ENCODE measurements at regions not wholly inside any gene's neighbourhood (a gene's known extent, or its start where the extent isn't known, plus 50 kb on each side); places are given as distances from the start of the nearest gene placed in this dataset.

DNA sequence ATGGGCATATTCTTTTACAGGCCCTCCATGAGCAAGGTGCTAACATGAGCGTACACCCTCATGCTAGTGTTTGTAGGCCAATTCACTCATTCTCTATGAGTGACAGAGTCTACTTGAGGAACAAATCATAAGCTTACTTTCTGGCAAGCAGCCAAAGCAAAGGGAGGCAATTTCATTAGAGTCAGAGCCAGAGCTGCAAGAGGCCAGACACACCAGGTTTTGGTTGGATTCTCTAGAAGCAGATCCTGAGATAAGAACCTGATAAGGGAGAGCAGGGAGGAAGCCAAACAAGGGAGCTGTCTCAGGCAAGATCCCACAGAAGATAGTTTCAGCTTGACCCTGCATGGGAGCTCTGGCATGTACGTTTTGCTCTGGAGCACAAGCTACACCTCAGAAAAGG is 214.1 kb upstream of the CTNNB1 start:
- WGBS, 2 donors = 93 to 100% methylated on average over 2 of the region's 2 CpGs
- intact Hi-C loops (cut with DNase I) = no loop called here
- no peak for TF ChIP-seq POLR2A (IDR thresholded peaks at IDR 0.05)
- TF ChIP-seq, protein P1, sequence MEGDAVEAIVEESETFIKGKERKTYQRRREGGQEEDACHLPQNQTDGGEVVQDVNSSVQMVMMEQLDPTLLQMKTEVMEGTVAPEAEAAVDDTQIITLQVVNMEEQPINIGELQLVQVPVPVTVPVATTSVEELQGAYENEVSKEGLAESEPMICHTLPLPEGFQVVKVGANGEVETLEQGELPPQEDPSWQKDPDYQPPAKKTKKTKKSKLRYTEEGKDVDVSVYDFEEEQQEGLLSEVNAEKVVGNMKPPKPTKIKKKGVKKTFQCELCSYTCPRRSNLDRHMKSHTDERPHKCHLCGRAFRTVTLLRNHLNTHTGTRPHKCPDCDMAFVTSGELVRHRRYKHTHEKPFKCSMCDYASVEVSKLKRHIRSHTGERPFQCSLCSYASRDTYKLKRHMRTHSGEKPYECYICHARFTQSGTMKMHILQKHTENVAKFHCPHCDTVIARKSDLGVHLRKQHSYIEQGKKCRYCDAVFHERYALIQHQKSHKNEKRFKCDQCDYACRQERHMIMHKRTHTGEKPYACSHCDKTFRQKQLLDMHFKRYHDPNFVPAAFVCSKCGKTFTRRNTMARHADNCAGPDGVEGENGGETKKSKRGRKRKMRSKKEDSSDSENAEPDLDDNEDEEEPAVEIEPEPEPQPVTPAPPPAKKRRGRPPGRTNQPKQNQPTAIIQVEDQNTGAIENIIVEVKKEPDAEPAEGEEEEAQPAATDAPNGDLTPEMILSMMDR (IDR thresholded peaks at IDR 0.05) = no peak
- Histone ChIP-seq H3K36me3 (no peaks in the 10 kb centered on the region), H3K9me3 (no peaks in the 10 kb centered on the region), H3K27ac (no peak overlapping the region), H3K4me3 (replicated peaks in 1 of 3) (no peak overlapping the region), H3K4me1 (no peaks in the 10 kb centered on the region), H3K27me3 (no peaks in the 10 kb centered on the region)
- DNase-seq = no peak

DNA sequence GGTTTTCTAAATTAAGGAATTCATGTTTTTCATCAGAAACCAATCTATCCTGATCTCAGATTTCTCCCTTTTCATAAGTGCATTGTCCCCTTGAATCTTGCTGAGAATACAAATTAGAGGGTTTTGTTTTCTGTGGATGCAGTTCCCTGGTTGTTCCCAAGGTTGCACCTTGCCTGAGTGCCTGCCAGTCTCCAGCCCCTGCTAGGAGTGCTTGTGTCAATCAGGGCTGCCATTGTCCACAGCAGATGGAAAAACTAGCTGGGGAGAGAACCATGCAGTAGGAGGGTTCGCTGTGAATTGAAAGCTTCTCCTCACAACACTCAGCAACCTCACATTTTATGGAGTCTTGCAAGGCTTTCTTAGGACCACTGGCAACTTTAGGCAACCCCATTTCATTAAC is 210.8 kb upstream of the CTNNB1 start:
- H3K27me3 ChIP-seq = no peaks in the 10 kb centered on the region
- no peaks in the 10 kb centered on the region for H3K36me3 ChIP-seq
- intact Hi-C loops (cut with DNase I) = no loop called here
- H3K27ac ChIP-seq = no peak overlapping the region
- 100% methylated on average over 1 of the region's 1 CpG for WGBS, 2 donors
- no peaks in the 10 kb centered on the region for H3K4me1 ChIP-seq
- H3K9me3 ChIP-seq = no peaks in the 10 kb centered on the region
- TF ChIP-seq, protein P1 (IDR thresholded peaks at IDR 0.05) = no peak
- TF ChIP-seq POLR2A (IDR thresholded peaks at IDR 0.05) = no peak
- no peak overlapping the region for H3K4me3 ChIP-seq (replicated peaks in 1 of 3)
- DNase-seq = no peak

DNA sequence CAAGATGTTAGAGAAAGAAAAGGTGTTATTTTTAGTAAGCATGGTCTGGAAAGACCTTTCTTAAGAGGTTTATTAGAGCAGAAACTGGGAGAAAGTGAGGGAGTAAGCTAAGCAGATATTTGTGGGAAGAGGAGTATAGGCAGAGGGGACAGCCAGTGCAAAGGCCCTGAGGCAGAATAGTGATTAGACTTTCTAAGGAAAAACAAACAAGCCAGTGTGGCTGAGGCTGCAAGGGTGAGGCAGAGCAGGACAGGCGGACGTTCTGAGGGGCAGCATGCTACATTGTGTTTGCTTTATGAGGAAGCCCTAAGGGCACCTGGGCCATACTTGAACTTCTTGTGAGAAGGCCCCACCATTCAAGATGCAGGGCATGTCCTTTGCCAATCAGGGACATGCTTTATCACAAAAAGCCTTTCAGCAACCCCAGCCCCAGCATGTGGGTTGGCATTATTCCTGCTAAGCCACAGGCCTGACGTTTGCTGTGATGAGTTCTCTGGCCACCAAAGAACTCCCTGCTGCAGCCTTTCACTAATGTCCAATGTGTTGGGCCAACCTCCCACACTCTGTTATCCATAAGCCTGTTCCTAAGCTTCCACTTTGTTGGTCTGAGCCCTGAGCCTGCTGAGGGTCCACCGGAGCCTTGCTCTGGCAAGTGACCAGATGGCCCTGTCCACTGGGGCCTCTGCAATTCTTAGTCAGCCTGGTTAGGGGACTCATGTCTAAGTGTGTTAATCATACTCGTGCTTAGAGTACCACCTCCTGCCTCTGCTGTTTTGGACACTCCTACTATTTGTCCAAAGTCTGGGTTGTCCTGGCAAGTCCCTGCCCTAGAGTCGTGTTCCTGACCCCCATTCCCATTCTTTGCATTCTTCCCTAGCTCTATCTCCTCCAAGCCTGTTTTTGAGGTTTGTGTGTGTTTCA is 209.9 kb upstream of the CTNNB1 start:
- Histone ChIP-seq H3K9me3 (no peaks in the 10 kb centered on the region), H3K36me3 (no peaks in the 10 kb centered on the region), H3K27me3 (no peaks in the 10 kb centered on the region), H3K4me3 (replicated peaks in 1 of 3) (no peak overlapping the region), H3K27ac (no peak overlapping the region), H3K4me1 (no peaks in the 10 kb centered on the region)
- WGBS, 2 donors = 77 to 80% methylated on average over 6 of the region's 6 CpGs
- no peak for TF ChIP-seq POLR2A (IDR thresholded peaks at IDR 0.05)
- TF ChIP-seq, protein P1 (IDR thresholded peaks at IDR 0.05) = no peak
- no peak for DNase-seq
- intact Hi-C loops (cut with DNase I) = no loop called here

DNA sequence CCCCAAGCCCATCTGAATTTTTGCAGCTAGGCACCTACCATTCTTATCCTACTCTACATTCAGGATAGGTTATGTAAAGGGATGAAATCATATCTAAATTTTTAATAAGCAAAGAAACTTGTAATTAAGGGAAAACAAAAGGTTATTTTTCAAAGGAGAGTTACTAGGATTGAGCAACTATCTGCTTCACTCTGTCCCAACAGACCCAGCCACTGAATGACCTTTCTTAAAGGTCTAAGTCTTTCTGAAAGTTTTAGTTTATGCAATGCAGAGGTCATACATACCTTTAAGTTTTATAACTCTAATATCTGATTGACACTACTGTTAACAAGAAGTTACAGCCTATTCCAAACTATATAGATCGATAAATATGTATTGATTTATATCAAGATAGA is 209.2 kb upstream of the CTNNB1 start:
- intact Hi-C loops (cut with DNase I) = no loop called here
- no peaks in the 10 kb centered on the region for H3K4me1 ChIP-seq
- H3K27me3 ChIP-seq = no peaks in the 10 kb centered on the region
- H3K36me3 ChIP-seq = no peaks in the 10 kb centered on the region
- no peak overlapping the region for H3K27ac ChIP-seq
- no peak for DNase-seq
- 96 to 100% methylated on average over 1 of the region's 1 CpG for WGBS, 2 donors
- no peaks in the 10 kb centered on the region for H3K9me3 ChIP-seq
- no peak overlapping the region for H3K4me3 ChIP-seq (replicated peaks in 1 of 3)
- TF ChIP-seq, protein P1 (IDR thresholded peaks at IDR 0.05) = no peak
- TF ChIP-seq POLR2A (IDR thresholded peaks at IDR 0.05) = no peak

DNA sequence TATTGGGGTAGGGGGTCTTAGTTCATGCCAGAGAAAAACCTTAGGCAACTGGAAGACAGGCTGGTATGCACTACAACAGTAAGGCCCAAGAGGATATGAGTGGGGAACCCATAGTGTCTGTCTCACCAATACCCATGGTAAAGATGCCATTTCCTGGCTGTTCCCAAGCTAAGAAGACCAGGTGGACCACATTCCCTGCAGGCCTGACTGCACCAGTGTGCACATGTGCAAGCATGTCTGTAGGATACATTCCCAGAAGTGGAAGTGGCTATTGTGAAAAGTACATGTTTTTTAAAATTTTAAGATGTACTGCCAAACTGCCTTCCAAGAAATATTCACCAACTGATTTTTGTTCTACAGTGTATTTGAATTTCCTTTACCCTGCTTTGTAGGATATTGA is 207.3 kb upstream of the CTNNB1 start:
- Histone ChIP-seq H3K27me3 (no peaks in the 10 kb centered on the region), H3K4me3 (replicated peaks in 1 of 3) (no peak overlapping the region), H3K36me3 (no peaks in the 10 kb centered on the region), H3K27ac (no peak overlapping the region), H3K4me1 (no peaks in the 10 kb centered on the region), H3K9me3 (no peaks in the 10 kb centered on the region)
- no peak for DNase-seq
- TF ChIP-seq, protein P1 (IDR thresholded peaks at IDR 0.05) = no peak
- TF ChIP-seq POLR2A (IDR thresholded peaks at IDR 0.05) = no peak
- intact Hi-C loops (cut with DNase I) = no loop called here

Data from thyroid gland (tissue), 4 donors.